CD4-positive, alpha-beta T cell (primary cell): ENCODE measurements at regions not wholly inside any gene's neighbourhood (a gene's known extent, or its start where the extent isn't known, plus 50 kb on each side); places are given as distances from the start of the nearest gene placed in this dataset.
A peak's percentile ranks its signal among the peaks of the same experiment; 100 is the strongest.

ENCODE experiments used
- ATAC-seq: fragments of 200-7000 bp; cut with Tn5 transposase; one replicate; pipeline ENCODE4 v1.10.0; 2022; ENCODE audit warnings: mild to moderate bottlenecking; ENCODE audit not compliant: poor library complexity
- CTCF ChIA-PET: fragments of 350-600 bp; sonication (Branson Sonifier 250); formaldehyde crosslinking; loops from one replicate; lab custom pipeline; 2021; ENCODE audit warnings: antibody characterized with exemption, inconsistent platforms; lab: Charles Lee
- POLR2A ChIA-PET: fragments of 350-600 bp; sonication (Branson Sonifier 250); formaldehyde crosslinking; loops from one replicate; lab custom pipeline; 2021; ENCODE audit warnings: antibody characterized with exemption, inconsistent platforms; lab: Charles Lee
- DNase-seq, 14 experiments: peaks; one replicate each; pipeline ENCODE4 v3.0.0-alpha.2; 2013 to 2020; ENCODE audit warnings: mixed read lengths in 2 of 14
- H3K27ac ChIP-seq, 2 donors: one replicate each; pipeline versions ENCODE4 v1.5.1 to v1.7.0; 2013; ENCODE audit warnings: low read length in 2 of 2, low read depth in 1 of 2, mild to moderate bottlenecking in 1 of 2
- H3K27me3 ChIP-seq, 2 experiments: 1 replicate in 1 of 2; 2 replicates in 1 of 2; pipeline versions ENCODE4 v1.6.1 to v1.7.0; 2013; ENCODE audit warnings: low read length in 2 of 2, control low read depth in 1 of 2, mild to moderate bottlenecking in 1 of 2, moderate library complexity in 1 of 2; ENCODE audit not compliant: insufficient read depth in 2 of 2, control insufficient read depth in 1 of 2
- H3K36me3 ChIP-seq: one replicate; pipeline ENCODE4 v1.6.1; 2013; ENCODE audit warnings: low read length, control low read depth; ENCODE audit not compliant: insufficient read depth
- H3K4me1 ChIP-seq: one replicate; pipeline ENCODE4 v1.6.1; 2013; ENCODE audit warnings: low read length, control low read depth; ENCODE audit not compliant: insufficient read depth
- H3K4me3 ChIP-seq: one replicate; pipeline ENCODE4 v1.5.1; 2013; ENCODE audit warnings: mild to moderate bottlenecking, low read length, moderate library complexity
- H3K9me3 ChIP-seq, 2 experiments: 1 replicate in 1 of 2; 2 replicates in 1 of 2; pipeline versions ENCODE4 v1.6.1 to v1.7.0; 2013; ENCODE audit warnings: low read length in 2 of 2, mild to moderate bottlenecking in 2 of 2, control low read depth in 1 of 2, moderate library complexity in 1 of 2; ENCODE audit not compliant: control insufficient read depth in 1 of 2, insufficient read depth in 1 of 2
- H3K27ac Mint-ChIP-seq: one replicate; pipeline ENCODE4 v1.8.0; 2020; ENCODE audit warnings: mixed read lengths
- H3K27me3 Mint-ChIP-seq: one replicate; pipeline ENCODE4 v1.8.0; 2021; ENCODE audit warnings: mixed read lengths
- H3K36me3 Mint-ChIP-seq: one replicate; pipeline ENCODE4 v1.8.0; 2021; ENCODE audit warnings: low read depth, mixed read lengths
- H3K4me1 Mint-ChIP-seq: one replicate; pipeline ENCODE4 v1.8.0; 2021; ENCODE audit warnings: low read depth, mixed read lengths
- H3K4me3 Mint-ChIP-seq: one replicate; pipeline ENCODE4 v1.8.0; 2020; ENCODE audit warnings: mild to moderate bottlenecking, mixed read lengths
- H3K9me3 Mint-ChIP-seq: one replicate; pipeline ENCODE4 v1.8.0; 2020; ENCODE audit warnings: mixed read lengths
- intact Hi-C, 2 experiments: fragments of 100-400 bp; cut with DNase I in 1 of 2; cut with micrococcal nuclease in 1 of 2; formaldehyde crosslinking; loops; one replicate each; pipeline versions ENCODE4 v1.15.1 to v1.9.0; 2023 to 2025; cut with DNase I, micrococcal nuclease
- TF ChIP-seq, protein P1 (sequence below): fragments of 200-600 bp; IDR thresholded peaks from one replicate; pipeline ENCODE4 v1.8.0; 2022; ENCODE audit warnings: antibody characterized with exemption, mild to moderate bottlenecking

DNA sequence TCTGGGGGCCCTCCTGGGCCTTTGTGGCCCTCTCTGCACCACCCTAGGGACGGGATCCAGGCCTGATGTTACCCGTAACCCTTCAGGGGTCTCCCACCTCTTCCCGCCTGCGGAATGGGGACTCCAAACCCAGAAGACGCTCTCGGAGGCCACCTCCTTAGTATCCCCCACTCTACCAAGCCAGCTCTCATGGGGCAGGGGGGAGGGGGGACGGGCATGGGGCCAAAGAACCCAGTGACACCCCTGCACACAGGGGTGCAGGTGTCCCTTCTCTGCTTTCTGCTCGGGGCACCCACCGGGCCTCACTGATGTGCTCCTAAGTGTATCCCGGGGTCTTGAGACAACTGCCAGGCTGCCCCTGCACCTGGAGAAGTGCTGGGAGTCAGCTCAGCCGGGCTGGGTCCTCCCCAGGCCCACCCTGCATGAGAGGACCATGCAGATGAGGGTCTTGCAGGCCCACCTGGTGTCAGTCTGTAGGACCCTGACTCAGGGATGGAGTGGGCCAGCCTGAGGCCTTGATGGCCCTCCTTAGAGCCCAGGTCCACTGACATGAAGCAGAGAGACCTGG, 176.9 kb downstream of the IGLL1 start:
- no peak overlapping the region for H3K4me3 ChIP-seq
- H3K27ac ChIP-seq = no peak overlapping the region
- ATAC-seq (no peak), DNase-seq (peak in 1 of 14 experiments; percentile 18)
- peaks cover 5% of the 10 kb centered on the region for H3K4me1 ChIP-seq
- H3K9me3 ChIP-seq = no peaks in the 10 kb centered on the region
- H3K4me1 Mint-ChIP-seq = no peaks in the 10 kb centered on the region
- TF ChIP-seq, protein P1, sequence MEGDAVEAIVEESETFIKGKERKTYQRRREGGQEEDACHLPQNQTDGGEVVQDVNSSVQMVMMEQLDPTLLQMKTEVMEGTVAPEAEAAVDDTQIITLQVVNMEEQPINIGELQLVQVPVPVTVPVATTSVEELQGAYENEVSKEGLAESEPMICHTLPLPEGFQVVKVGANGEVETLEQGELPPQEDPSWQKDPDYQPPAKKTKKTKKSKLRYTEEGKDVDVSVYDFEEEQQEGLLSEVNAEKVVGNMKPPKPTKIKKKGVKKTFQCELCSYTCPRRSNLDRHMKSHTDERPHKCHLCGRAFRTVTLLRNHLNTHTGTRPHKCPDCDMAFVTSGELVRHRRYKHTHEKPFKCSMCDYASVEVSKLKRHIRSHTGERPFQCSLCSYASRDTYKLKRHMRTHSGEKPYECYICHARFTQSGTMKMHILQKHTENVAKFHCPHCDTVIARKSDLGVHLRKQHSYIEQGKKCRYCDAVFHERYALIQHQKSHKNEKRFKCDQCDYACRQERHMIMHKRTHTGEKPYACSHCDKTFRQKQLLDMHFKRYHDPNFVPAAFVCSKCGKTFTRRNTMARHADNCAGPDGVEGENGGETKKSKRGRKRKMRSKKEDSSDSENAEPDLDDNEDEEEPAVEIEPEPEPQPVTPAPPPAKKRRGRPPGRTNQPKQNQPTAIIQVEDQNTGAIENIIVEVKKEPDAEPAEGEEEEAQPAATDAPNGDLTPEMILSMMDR = no peak
- H3K27ac Mint-ChIP-seq = no peak overlapping the region
- ChIA-PET POLR2A (no interaction called here), CTCF (no interaction called here)
- intact Hi-C loops = loop anchor here in 1 of 2 experiments (5.0 kb wide), 1 partner anchor 134 kb away; no protein-coding TSS in a partner anchor
- no peaks in the 10 kb centered on the region for H3K36me3 ChIP-seq
- peaks cover 0 to 2% of the 10 kb centered on the region in 2 experiments for H3K27me3 ChIP-seq
- H3K9me3 Mint-ChIP-seq = no peaks in the 10 kb centered on the region
- no peak overlapping the region for H3K4me3 Mint-ChIP-seq
- no peaks in the 10 kb centered on the region for H3K27me3 Mint-ChIP-seq
- H3K36me3 Mint-ChIP-seq = no peaks in the 10 kb centered on the region

DNA sequence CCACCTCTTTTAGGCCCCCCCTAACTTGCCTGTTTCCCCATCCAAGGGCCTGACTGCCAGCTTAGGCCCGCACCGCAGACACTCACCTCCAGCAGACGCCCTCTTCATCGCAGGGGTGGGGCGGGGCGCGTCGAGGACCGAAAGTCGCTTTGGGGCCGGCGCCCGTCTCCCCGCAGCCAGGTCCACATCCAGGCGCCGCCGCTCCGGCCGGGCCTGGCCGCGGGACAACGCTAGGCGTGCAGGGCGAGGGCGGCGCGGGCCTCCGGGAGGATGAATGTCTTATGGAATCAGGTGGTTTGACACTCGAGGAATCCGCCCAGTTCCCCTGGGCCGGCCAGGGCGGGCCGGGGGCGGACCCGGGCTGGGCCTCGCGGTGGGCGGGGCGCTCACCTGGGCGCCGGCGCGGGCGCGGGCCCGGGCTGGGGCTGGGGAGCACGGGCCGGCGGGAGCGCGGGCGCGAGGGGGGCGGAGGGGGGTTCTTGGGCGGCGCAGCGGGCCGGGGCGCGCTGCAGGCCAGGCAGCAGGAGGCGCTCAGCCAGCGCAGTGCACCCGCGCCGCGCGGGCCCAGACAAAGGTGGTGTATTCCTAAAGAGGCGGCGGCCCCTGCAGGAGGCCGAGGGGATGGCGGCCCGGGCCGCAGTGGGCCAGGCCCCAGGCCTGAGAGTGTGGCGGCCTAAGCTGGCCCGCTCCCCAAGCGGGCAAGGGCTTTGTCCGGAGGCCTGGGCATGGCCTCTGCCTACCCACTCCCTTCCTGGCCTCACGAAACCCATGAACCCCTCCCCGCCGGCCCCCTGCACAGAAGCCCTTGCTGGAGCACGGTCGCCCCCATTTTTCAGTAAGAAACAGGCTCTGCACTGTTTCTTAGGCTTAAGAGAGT, 177.6 kb downstream of the IGLL1 start:
- intact Hi-C loops = loop anchor here (1.0 to 5.0 kb wide), 2 partner anchors 135 to 137 kb away; no protein-coding TSS in a partner anchor

DNA sequence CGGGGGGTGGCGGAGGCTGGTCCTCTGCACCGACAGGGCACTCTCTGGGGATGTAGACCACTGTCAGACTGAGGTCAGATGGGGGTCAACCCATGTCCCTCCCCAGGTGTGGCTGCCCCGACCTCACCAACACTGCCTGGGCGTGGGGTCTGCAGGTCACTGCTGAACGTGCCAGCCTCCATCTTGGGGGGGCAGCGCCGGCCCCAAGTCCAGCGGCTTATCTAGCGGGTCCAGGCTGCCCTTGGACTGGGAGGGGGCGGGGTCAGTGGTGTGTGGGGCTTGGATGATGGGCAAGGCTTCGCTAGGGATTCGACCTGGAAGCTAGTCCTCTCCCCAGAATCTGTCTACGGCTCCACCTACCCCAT, 178.2 kb downstream of the IGLL1 start:
- no peak overlapping the region for H3K4me3 ChIP-seq
- no peak overlapping the region for H3K27ac ChIP-seq
- H3K27me3 ChIP-seq = peaks cover 0 to 2% of the 10 kb centered on the region in 2 experiments
- POLR2A ChIA-PET = no interaction called here
- H3K9me3 Mint-ChIP-seq = no peaks in the 10 kb centered on the region
- H3K4me3 Mint-ChIP-seq = no peak overlapping the region
- ATAC-seq = no peak
- no peaks in the 10 kb centered on the region for H3K9me3 ChIP-seq
- intact Hi-C loops = loop anchor here (1.0 to 5.0 kb wide), 2 partner anchors 135 to 137 kb away; no protein-coding TSS in a partner anchor
- CTCF ChIA-PET = no interaction called here
- no peaks in the 10 kb centered on the region for H3K36me3 ChIP-seq
- no peak overlapping the region for H3K27ac Mint-ChIP-seq
- H3K36me3 Mint-ChIP-seq = no peaks in the 10 kb centered on the region
- DNase-seq = peak in 1 of 14 experiments; percentile 36
- peaks cover 5% of the 10 kb centered on the region for H3K4me1 ChIP-seq
- no peaks in the 10 kb centered on the region for H3K4me1 Mint-ChIP-seq
- H3K27me3 Mint-ChIP-seq = no peaks in the 10 kb centered on the region
- TF ChIP-seq, protein P1 = no peak

More for the DNA sequence above, 177.6 kb downstream of the IGLL1 start:
- Mint-ChIP-seq H3K4me1 (no peaks in the 10 kb centered on the region), H3K36me3 (no peaks in the 10 kb centered on the region), H3K27me3 (no peaks in the 10 kb centered on the region), H3K27ac (no peak overlapping the region), H3K9me3 (no peaks in the 10 kb centered on the region), H3K4me3 (no peak overlapping the region)
- Histone ChIP-seq H3K36me3 (no peaks in the 10 kb centered on the region), H3K27me3 (peaks cover 0 to 2% of the 10 kb centered on the region in 2 experiments), H3K9me3 (no peaks in the 10 kb centered on the region), H3K4me3 (no peak overlapping the region), H3K27ac (no peak overlapping the region), H3K4me1 (peaks cover 5% of the 10 kb centered on the region)
- ATAC-seq = peak; percentile 86
- POLR2A ChIA-PET = no interaction called here
- TF ChIP-seq, protein P1 = peak; percentile 19
- DNase-seq = peak in 13 of 14 experiments; percentile 17 to 78 (median 40)
- CTCF ChIA-PET = no interaction called here
